ENCODE measurements at regions not wholly inside any gene's neighbourhood (a gene's known extent, or its start where the extent isn't known, plus 50 kb on each side); places are given as distances from the start of the nearest gene placed in this dataset.

- no peak overlapping the region for H3K9ac ChIP-seq (ENCODE audit: control insufficient read depth, insufficient read depth, low read length)
- in situ Hi-C loops (cut with MboI) = no loop called here
- H2AFZ ChIP-seq (ENCODE audit: control insufficient read depth, low read depth, low read length) = no peak overlapping the region
- ATAC-seq = no peak
- WGBS (ENCODE audit: insufficient coverage, insufficient replicate concordance, low lambda C conversion rate, missing lambda C conversion rate) = 10% methylated on average over 5 of the region's 5 CpGs
- H4K20me1 ChIP-seq (ENCODE audit: control insufficient read depth, insufficient read depth) = no peaks in the 10 kb centered on the region
- ChIA-PET SMC1A (ENCODE audit: uncharacterized antibody, unreplicated experiment) (interaction anchor here (1.3 kb wide), 1 partner anchor 11 kb away, joined by 3 read pairs; no protein-coding TSS in a partner anchor), RAD21 (ENCODE audit: unreplicated experiment) (interaction anchor here (1.4 kb wide), 1 partner anchor 18 kb away, joined by 3 read pairs; no protein-coding TSS in a partner anchor), CTCF (interaction anchor here (0.9 to 1.0 kb wide), 2 partner anchors 11 to 227 kb away, joined by 3 read pairs; no protein-coding TSS in a partner anchor), POLR2A (no interaction called here)
- intact Hi-C loops (cut with micrococcal nuclease; ENCODE audit: unreplicated experiment) = no loop called here
- no TSS peak for BruUV-seq (replicated peaks)
- H3K4me2 ChIP-seq (ENCODE audit: control insufficient read depth, insufficient read depth) = no peak overlapping the region
- H3K4me1 ChIP-seq (ENCODE audit: control insufficient read depth, insufficient read depth, low read length) = no peaks in the 10 kb centered on the region
- H3K4me3 ChIP-seq = no peak overlapping the region
- H3K27me3 ChIP-seq (replicated peaks in 1 of 2; ENCODE audit: control insufficient read depth in 2 of 2, insufficient read depth in 2 of 2, low read length in 1 of 2) = no peaks in the 10 kb centered on the region
- FAIRE-seq = no peak
- H3K36me3 ChIP-seq (ENCODE audit: control insufficient read depth in 2 of 2, insufficient read depth in 2 of 2, low read length in 1 of 2) = no peaks in the 10 kb centered on the region
- no peak for DNase-seq (ENCODE audit: low read depth, low spot score)
- no peaks in the 10 kb centered on the region for H3K9me3 ChIP-seq (replicated peaks; ENCODE audit: control insufficient read depth, insufficient read depth, low read length)
- H3K79me2 ChIP-seq (ENCODE audit: control insufficient read depth, insufficient read depth, low read length) = no peaks in the 10 kb centered on the region
- H3K27ac ChIP-seq (ENCODE audit: control insufficient read depth, insufficient read depth) = no peak overlapping the region
- TF ChIP-seq IRF3 (IDR thresholded peaks at IDR 0.05) (no peak), TCF12 (IDR thresholded peaks at IDR 0.05; ENCODE audit: low read depth, low read length) (no peak), RFX5 (IDR thresholded peaks at IDR 0.05; ENCODE audit: low read depth, low read length) (no peak), SUPT20H (IDR thresholded peaks at IDR 0.05; ENCODE audit: borderline replicate concordance, control insufficient read depth, low read depth, low read length) (no peak), ZNF274 (IDR thresholded peaks at IDR 0.05; ENCODE audit: insufficient read depth, insufficient read length) (no peak), CTCF (IDR thresholded peaks at IDR 0.05 in 2 of 3, conservative IDR thresholded peaks at IDR 0.05 in 1 of 3; ENCODE audit: control insufficient read depth in 2 of 3, extremely low read depth in 1 of 3, insufficient read depth in 1 of 3, low read depth in 3 of 3, low read length in 3 of 3) (no peak), ZBTB33 (IDR thresholded peaks at IDR 0.05) (no peak), BCL11A (IDR thresholded peaks at IDR 0.05; ENCODE audit: low read depth, low read length) (no peak), NKRF (conservative IDR thresholded peaks at IDR 0.05) (no peak), MTA3 (IDR thresholded peaks at IDR 0.05; ENCODE audit: borderline replicate concordance, low read length) (no peak)
These were observed 237.8 kb upstream of the SP8 start for GRCh38 chr7:21024485-21024867.
